A549 (cell line): ENCODE measurements at regions not wholly inside any gene's neighbourhood (a gene's known extent, or its start where the extent isn't known, plus 50 kb on each side); places are given as distances from the start of the nearest gene placed in this dataset.

Source experiments
- BHLHE40 ChIP-seq: IDR thresholded peaks from 2 replicates; pipeline ENCODE4 v1.6.1; 2012; ENCODE audit warnings: low read depth, low read length, inconsistent platforms
- GATA3 ChIP-seq: IDR thresholded peaks from 2 replicates; pipeline ENCODE4 v1.6.1; 2012; ENCODE audit warnings: borderline replicate concordance
- JUN ChIP-seq, 2 experiments: fragments of >200 bp; sonication (Bioruptor Twin); formaldehyde crosslinking; IDR thresholded peaks; 2 replicates in 1 of 2; 3 replicates in 1 of 2; pipeline ENCODE4 v1.6.1; 2016 to 2017
- MAX ChIP-seq: IDR thresholded peaks from 2 replicates; pipeline ENCODE4 v1.6.1; 2012
- MYC ChIP-seq: IDR thresholded peaks from 2 replicates; pipeline ENCODE4 v1.6.1; 2012; ENCODE audit warnings: mild to moderate bottlenecking, inconsistent platforms, low read length, improper control_type of control experiment, borderline replicate concordance
- POLR2A ChIP-seq: IDR thresholded peaks from 2 replicates; pipeline ENCODE4 v1.6.1; 2012; ENCODE audit warnings: mild to moderate bottlenecking, low read length
- RFX5 ChIP-seq: fragments of 450-650 bp; IDR thresholded peaks from 2 replicates; pipeline ENCODE4 v1.7.1; 2014; ENCODE audit warnings: antibody characterized with exemption, mild to moderate bottlenecking, moderate library complexity
- TF ChIP-seq, protein P1 (sequence below): fragments of >200 bp; sonication (Bioruptor Twin); formaldehyde crosslinking; IDR thresholded peaks from 3 replicates; pipeline ENCODE4 v1.5.1; 2016

DNA sequence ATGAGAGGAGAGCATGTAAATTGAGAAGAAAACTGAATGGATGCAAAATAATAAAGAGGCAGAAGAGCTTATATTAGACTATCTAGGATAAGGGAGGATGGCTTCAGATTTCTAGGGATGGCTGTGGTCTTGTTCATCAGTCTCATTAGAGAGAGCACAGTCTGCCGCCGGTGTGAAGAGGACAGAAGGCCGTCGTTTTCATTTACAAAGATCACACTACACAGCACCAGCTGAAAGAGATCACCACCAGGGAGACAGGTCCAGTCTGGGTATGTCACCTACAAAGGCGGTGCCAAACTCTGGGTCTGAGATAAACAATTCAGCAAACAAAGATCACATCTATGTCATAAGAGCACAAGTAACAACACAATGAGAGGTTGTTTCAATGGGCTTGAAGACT, 1222.3 kb upstream of the SLC10A2 start:
- TF ChIP-seq, protein P1, sequence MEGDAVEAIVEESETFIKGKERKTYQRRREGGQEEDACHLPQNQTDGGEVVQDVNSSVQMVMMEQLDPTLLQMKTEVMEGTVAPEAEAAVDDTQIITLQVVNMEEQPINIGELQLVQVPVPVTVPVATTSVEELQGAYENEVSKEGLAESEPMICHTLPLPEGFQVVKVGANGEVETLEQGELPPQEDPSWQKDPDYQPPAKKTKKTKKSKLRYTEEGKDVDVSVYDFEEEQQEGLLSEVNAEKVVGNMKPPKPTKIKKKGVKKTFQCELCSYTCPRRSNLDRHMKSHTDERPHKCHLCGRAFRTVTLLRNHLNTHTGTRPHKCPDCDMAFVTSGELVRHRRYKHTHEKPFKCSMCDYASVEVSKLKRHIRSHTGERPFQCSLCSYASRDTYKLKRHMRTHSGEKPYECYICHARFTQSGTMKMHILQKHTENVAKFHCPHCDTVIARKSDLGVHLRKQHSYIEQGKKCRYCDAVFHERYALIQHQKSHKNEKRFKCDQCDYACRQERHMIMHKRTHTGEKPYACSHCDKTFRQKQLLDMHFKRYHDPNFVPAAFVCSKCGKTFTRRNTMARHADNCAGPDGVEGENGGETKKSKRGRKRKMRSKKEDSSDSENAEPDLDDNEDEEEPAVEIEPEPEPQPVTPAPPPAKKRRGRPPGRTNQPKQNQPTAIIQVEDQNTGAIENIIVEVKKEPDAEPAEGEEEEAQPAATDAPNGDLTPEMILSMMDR: no peak
- no peak for TF ChIP-seq BHLHE40
- no peak for TF ChIP-seq POLR2A
- TF ChIP-seq MAX: no peak
- no peak for TF ChIP-seq MYC
- TF ChIP-seq RFX5: no peak
- no peak for TF ChIP-seq JUN (IDR thresholded peaks at IDR 0.05)
- no peak for TF ChIP-seq GATA3
